Adrenal gland (tissue), 5 donors: ENCODE measurements at regions not wholly inside any gene's neighbourhood (a gene's known extent, or its start where the extent isn't known, plus 50 kb on each side); places are given as distances from the start of the nearest gene placed in this dataset.

ENCODE experiments used
- POLR2A ChIP-seq, 2 donors: fragments of 450-650 bp; IDR thresholded peaks; one replicate each; pipeline ENCODE4 v1.6.1; 2017; ENCODE audit warnings: antibody characterized with exemption in 2 of 2, mild to moderate bottlenecking in 2 of 2, moderate library complexity in 1 of 2
- TF ChIP-seq, protein P1 (sequence below), 6 experiments: fragments of 450-650 bp in 4 of 6; fragments of 200-600 bp in 2 of 6; sonication (generic) in 1 of 6; IDR thresholded peaks; 1 replicate in 5 of 6; 2 replicates in 1 of 6; pipeline versions ENCODE4 v1.5.1 to v1.8.0; 2016 to 2021; ENCODE audit warnings: antibody characterized with exemption in 6 of 6, mild to moderate bottlenecking in 2 of 6, moderate library complexity in 1 of 6
- donor health status: DM: no; HTN: no; CAD: no.

GRCh38 chr3:182717216-182717615 is 76.1 kb upstream of the ATP11B start:
- TF ChIP-seq, protein P1, sequence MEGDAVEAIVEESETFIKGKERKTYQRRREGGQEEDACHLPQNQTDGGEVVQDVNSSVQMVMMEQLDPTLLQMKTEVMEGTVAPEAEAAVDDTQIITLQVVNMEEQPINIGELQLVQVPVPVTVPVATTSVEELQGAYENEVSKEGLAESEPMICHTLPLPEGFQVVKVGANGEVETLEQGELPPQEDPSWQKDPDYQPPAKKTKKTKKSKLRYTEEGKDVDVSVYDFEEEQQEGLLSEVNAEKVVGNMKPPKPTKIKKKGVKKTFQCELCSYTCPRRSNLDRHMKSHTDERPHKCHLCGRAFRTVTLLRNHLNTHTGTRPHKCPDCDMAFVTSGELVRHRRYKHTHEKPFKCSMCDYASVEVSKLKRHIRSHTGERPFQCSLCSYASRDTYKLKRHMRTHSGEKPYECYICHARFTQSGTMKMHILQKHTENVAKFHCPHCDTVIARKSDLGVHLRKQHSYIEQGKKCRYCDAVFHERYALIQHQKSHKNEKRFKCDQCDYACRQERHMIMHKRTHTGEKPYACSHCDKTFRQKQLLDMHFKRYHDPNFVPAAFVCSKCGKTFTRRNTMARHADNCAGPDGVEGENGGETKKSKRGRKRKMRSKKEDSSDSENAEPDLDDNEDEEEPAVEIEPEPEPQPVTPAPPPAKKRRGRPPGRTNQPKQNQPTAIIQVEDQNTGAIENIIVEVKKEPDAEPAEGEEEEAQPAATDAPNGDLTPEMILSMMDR (IDR thresholded peaks at IDR 0.05), result no peak
- no peak for TF ChIP-seq POLR2A (IDR thresholded peaks at IDR 0.05)
